KMS-11 (cell line): ENCODE measurements at regions not wholly inside any gene's neighbourhood (a gene's known extent, or its start where the extent isn't known, plus 50 kb on each side); places are given as distances from the start of the nearest gene placed in this dataset.

Experiments
- H2AFZ ChIP-seq: fragments of 200-600 bp; sonication (generic); 2 replicates; pipeline ENCODE4 v1.6.1; 2016; ENCODE audit warnings: antibody characterized with exemption, mixed run types, low read depth
- H3K27ac ChIP-seq: fragments of 200-600 bp; sonication (generic); 2 replicates; pipeline ENCODE4 v1.6.1; 2016; ENCODE audit warnings: mild to moderate bottlenecking, mixed run types
- H3K27me3 ChIP-seq: fragments of 200-600 bp; sonication (generic); 2 replicates; pipeline ENCODE4 v1.6.1; 2017; ENCODE audit warnings: mild to moderate bottlenecking, low read depth, mixed run types, moderate library complexity; ENCODE audit not compliant: insufficient read depth
- H3K36me3 ChIP-seq: fragments of 200-600 bp; sonication (generic); 2 replicates; pipeline ENCODE4 v1.6.1; 2017; ENCODE audit warnings: mild to moderate bottlenecking, mixed run types; ENCODE audit not compliant: insufficient read depth
- H3K4me1 ChIP-seq: fragments of 200-600 bp; sonication (generic); 2 replicates; pipeline ENCODE4 v1.6.1; 2016; ENCODE audit warnings: mild to moderate bottlenecking, low read depth, mixed run types; ENCODE audit not compliant: poor library complexity, severe bottlenecking
- H3K4me2 ChIP-seq: fragments of 200-600 bp; sonication (generic); 2 replicates; pipeline ENCODE4 v1.7.0; 2016; ENCODE audit warnings: mild to moderate bottlenecking, mixed run types
- H3K4me3 ChIP-seq: fragments of 200-600 bp; sonication (generic); IDR thresholded peaks from 2 replicates; pipeline ENCODE4 v1.6.1; 2017; ENCODE audit warnings: low read depth, low read length, mixed read lengths; ENCODE audit not compliant: insufficient read depth
- H3K79me2 ChIP-seq: fragments of 200-600 bp; sonication (generic); 2 replicates; pipeline ENCODE4 v1.6.1; 2016; ENCODE audit warnings: low read depth, mixed run types; ENCODE audit not compliant: insufficient read depth
- H3K9ac ChIP-seq: fragments of 200-600 bp; sonication (generic); 2 replicates; pipeline ENCODE4 v1.6.1; 2016; ENCODE audit warnings: mild to moderate bottlenecking, mixed run types
- H4K20me1 ChIP-seq: fragments of 200-600 bp; sonication (generic); 2 replicates; pipeline ENCODE4 v1.6.1; 2016; ENCODE audit warnings: mild to moderate bottlenecking, mixed run types; ENCODE audit not compliant: insufficient read depth
- TF ChIP-seq, protein P1 (sequence below): fragments of 200-600 bp; sonication (generic); conservative IDR thresholded peaks from 2 replicates; pipeline ENCODE4 v1.6.1; 2017; ENCODE audit warnings: low read depth, mild to moderate bottlenecking, antibody characterized with exemption, low read length, moderate library complexity, mixed read lengths

DNA sequence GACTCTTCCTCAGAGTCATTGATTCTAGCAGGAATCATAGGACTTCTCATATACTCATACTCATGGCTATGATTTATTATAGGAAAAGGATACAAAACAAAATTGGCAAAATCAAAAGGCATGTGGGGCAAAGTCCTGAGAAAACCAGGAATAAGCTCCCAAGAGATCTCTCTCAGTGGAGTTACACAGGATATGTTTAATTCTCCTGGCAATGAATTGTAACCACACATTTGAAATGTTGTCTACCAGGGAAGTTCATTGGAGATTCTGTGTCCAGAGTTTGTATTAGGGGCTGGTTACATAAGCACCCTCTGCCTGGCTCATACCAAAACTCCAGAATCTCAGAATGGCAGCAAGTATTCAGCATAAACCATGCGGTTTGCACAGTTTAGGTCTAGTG, 63.9 kb downstream of the ADAMTS1 start:
- H3K36me3 ChIP-seq: no peaks in the 10 kb centered on the region
- H3K27me3 ChIP-seq: no peaks in the 10 kb centered on the region
- H3K79me2 ChIP-seq: no peaks in the 10 kb centered on the region
- H3K4me3 ChIP-seq: no peak overlapping the region
- H3K9ac ChIP-seq: no peak overlapping the region
- TF ChIP-seq, protein P1, sequence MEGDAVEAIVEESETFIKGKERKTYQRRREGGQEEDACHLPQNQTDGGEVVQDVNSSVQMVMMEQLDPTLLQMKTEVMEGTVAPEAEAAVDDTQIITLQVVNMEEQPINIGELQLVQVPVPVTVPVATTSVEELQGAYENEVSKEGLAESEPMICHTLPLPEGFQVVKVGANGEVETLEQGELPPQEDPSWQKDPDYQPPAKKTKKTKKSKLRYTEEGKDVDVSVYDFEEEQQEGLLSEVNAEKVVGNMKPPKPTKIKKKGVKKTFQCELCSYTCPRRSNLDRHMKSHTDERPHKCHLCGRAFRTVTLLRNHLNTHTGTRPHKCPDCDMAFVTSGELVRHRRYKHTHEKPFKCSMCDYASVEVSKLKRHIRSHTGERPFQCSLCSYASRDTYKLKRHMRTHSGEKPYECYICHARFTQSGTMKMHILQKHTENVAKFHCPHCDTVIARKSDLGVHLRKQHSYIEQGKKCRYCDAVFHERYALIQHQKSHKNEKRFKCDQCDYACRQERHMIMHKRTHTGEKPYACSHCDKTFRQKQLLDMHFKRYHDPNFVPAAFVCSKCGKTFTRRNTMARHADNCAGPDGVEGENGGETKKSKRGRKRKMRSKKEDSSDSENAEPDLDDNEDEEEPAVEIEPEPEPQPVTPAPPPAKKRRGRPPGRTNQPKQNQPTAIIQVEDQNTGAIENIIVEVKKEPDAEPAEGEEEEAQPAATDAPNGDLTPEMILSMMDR: no peak
- no peaks in the 10 kb centered on the region for H3K4me1 ChIP-seq
- H3K4me2 ChIP-seq: no peak overlapping the region
- H3K27ac ChIP-seq: no peak overlapping the region
- no peak overlapping the region for H2AFZ ChIP-seq
- H4K20me1 ChIP-seq: no peaks in the 10 kb centered on the region

DNA sequence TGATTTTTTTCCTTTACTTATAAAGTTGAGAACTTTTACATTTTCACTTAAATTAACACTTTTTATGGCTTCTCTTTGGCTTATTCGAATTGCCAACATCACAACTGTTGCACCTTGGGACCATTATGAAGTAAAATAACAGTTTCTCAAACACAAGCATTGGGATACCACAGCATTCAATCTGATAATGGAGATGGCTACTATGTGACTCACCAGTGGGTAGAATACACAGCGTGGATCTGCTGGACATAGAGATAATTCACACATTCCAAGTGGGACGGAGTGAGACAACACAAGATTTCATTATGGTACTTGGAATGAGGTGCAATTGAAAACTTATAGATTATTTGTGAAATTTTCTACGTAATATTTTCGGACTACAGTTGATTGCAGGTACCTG, 68.0 kb downstream of the ADAMTS1 start:
- TF ChIP-seq, protein P1: no peak
- Histone ChIP-seq H3K4me1 (no peaks in the 10 kb centered on the region), H3K27ac (no peak overlapping the region), H4K20me1 (no peaks in the 10 kb centered on the region), H3K79me2 (no peaks in the 10 kb centered on the region), H3K4me3 (no peak overlapping the region), H3K4me2 (no peak overlapping the region), H2AFZ (no peak overlapping the region), H3K9ac (no peak overlapping the region), H3K27me3 (no peaks in the 10 kb centered on the region), H3K36me3 (no peaks in the 10 kb centered on the region)

DNA sequence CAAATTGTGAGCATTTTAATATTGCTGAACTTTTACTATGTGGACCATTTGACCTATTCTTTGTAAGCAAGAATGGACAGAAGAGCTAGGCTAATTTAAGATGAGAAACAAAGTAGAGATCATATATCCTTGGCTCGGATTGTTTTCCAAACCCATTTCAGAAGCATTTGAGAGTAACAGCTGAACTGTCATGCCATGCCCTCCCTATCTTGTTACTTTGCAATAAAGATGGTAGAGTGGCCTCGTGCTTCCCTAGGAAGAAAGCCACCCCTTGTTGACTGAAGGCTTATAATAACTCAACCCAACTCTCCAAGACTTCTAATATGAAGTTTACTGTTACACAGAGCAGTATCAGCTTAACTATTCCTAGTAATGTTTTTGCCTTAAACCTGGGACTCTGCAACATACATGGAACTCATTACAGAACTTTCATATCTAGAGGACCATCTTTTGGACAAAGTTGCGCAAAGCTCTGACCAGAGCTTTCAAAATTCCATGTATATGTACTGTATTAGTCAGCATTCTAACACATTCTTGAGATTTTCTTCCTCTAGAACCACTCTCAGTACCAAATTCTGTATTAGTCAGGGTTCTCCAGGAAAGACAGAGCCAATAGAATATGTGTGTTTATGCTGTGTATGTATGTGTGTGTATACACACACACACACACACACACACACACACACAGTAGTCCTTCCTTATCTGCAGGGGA, 68.7 kb downstream of the ADAMTS1 start:
- Histone ChIP-seq H3K4me1 (no peaks in the 10 kb centered on the region), H2AFZ (no peak overlapping the region), H3K9ac (no peak overlapping the region), H3K4me3 (no peak overlapping the region), H3K27ac (no peak overlapping the region), H3K36me3 (no peaks in the 10 kb centered on the region), H3K4me2 (no peak overlapping the region), H3K27me3 (no peaks in the 10 kb centered on the region), H3K79me2 (no peaks in the 10 kb centered on the region), H4K20me1 (no peaks in the 10 kb centered on the region)
- TF ChIP-seq, protein P1: no peak

DNA sequence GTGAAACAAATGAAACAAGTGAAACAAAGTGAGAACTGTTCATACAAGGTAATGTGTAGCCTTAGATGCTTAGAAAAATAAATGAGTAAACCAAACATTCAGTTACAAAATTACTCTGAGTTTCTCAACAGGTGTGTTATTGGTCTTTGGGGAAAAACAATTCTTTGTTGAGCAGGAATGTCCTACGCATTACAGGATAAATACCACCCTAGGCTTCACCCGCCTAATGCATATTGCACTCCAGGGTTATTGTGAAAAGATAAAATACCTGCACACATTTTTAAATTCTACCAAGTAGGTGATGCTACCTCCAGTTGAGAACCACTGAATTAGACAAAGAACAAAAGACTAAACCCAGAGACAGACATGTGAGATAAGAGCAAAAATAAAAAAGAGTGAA, 72.2 kb downstream of the ADAMTS1 start:
- TF ChIP-seq, protein P1: no peak
- H2AFZ ChIP-seq: no peak overlapping the region
- H3K36me3 ChIP-seq: no peaks in the 10 kb centered on the region
- H4K20me1 ChIP-seq: no peaks in the 10 kb centered on the region
- no peaks in the 10 kb centered on the region for H3K79me2 ChIP-seq
- no peaks in the 10 kb centered on the region for H3K27me3 ChIP-seq
- no peak overlapping the region for H3K4me3 ChIP-seq
- H3K9ac ChIP-seq: no peak overlapping the region
- no peaks in the 10 kb centered on the region for H3K4me1 ChIP-seq
- H3K27ac ChIP-seq: no peak overlapping the region
- no peak overlapping the region for H3K4me2 ChIP-seq
